Neural progenitor cell (in vitro differentiated cells): ENCODE measurements at regions not wholly inside any gene's neighbourhood (a gene's known extent, or its start where the extent isn't known, plus 50 kb on each side); places are given as distances from the start of the nearest gene placed in this dataset.

Source experiments
- CTCF ChIP-seq: fragments of 200-600 bp; sonication (generic); IDR thresholded peaks from 2 replicates; pipeline ENCODE4 v1.5.1; 2017; ENCODE audit warnings: antibody characterized with exemption, mild to moderate bottlenecking
- EZH2 ChIP-seq: fragments of 200-600 bp; sonication (generic); IDR thresholded peaks from 2 replicates; pipeline ENCODE4 v1.6.1; 2017; ENCODE audit warnings: antibody characterized with exemption, mild to moderate bottlenecking, moderate library complexity
- EZH2phosphoT487 ChIP-seq: fragments of 200-600 bp; sonication (generic); IDR thresholded peaks from 2 replicates; pipeline ENCODE4 v1.6.1; 2017; ENCODE audit warnings: antibody characterized with exemption

- TF ChIP-seq CTCF: no peak
- TF ChIP-seq EZH2: no peak
- TF ChIP-seq EZH2phosphoT487: no peak
Observed at GRCh38 chr9:90979138-90979551, 177.5 kb downstream of the SYK start.
